LNCaP clone FGC (cell line): ENCODE measurements at regions not wholly inside any gene's neighbourhood (a gene's known extent, or its start where the extent isn't known, plus 50 kb on each side); places are given as distances from the start of the nearest gene placed in this dataset.

ENCODE experiments used
- DNase-seq: peaks from one replicate; pipeline ENCODE4 v3.0.0-alpha.2; 2011; ENCODE audit warnings: low read depth
- H3K4me3 ChIP-seq: 2 replicates; pipeline ENCODE4 v1.5.1; 2011; ENCODE audit warnings: mild to moderate bottlenecking, low read depth, low read length, control low read depth
- TF ChIP-seq, protein P1 (sequence below): IDR thresholded peaks from 2 replicates; pipeline ENCODE4 v1.5.1; 2012; ENCODE audit warnings: mild to moderate bottlenecking; ENCODE audit not compliant: control insufficient read depth, insufficient read depth; ENCODE audit errors: extremely low read depth

DNA sequence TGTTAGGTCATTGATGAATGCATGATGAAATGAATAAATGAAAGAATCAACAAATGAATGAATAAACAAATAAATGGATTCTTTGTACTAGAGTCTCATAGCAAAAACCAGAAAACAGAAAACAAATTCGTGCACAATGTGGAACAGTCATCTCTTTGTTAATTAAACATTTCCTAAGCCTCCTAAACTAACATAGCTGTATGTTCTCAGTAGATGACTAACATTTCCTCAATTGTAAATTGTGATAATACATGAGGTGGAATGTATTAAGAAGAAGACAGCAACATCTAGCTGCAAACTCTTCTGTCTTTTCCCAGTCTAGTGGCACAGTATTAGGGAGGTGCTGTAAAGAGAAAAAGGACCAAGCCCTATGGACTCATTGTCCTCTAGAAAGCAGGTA is 1021.0 kb downstream of the MCTP2 start:
- no peak for DNase-seq
- TF ChIP-seq, protein P1, sequence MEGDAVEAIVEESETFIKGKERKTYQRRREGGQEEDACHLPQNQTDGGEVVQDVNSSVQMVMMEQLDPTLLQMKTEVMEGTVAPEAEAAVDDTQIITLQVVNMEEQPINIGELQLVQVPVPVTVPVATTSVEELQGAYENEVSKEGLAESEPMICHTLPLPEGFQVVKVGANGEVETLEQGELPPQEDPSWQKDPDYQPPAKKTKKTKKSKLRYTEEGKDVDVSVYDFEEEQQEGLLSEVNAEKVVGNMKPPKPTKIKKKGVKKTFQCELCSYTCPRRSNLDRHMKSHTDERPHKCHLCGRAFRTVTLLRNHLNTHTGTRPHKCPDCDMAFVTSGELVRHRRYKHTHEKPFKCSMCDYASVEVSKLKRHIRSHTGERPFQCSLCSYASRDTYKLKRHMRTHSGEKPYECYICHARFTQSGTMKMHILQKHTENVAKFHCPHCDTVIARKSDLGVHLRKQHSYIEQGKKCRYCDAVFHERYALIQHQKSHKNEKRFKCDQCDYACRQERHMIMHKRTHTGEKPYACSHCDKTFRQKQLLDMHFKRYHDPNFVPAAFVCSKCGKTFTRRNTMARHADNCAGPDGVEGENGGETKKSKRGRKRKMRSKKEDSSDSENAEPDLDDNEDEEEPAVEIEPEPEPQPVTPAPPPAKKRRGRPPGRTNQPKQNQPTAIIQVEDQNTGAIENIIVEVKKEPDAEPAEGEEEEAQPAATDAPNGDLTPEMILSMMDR: no peak
- H3K4me3 ChIP-seq: no peak overlapping the region

DNA sequence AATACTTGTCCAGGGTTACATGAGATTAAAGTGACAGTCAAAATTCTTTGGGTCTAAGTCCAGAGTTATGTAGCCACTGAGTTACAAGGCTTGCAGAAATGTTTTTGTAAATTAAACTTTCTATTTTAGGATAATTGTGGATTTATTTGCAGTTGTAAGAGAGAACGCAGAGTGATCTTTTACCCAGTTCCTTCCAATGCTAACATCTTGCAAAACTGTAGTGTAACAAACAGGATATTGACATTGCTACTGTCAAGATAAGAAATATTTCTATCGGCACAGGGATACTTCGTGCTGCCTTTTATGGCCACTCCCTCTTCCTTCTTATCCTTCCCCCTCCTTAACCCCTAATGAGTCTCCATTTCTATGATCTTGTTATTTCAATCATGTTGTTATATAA is 1022.9 kb downstream of the MCTP2 start:
- no peak overlapping the region for H3K4me3 ChIP-seq
- TF ChIP-seq, protein P1: no peak
- DNase-seq: no peak

DNA sequence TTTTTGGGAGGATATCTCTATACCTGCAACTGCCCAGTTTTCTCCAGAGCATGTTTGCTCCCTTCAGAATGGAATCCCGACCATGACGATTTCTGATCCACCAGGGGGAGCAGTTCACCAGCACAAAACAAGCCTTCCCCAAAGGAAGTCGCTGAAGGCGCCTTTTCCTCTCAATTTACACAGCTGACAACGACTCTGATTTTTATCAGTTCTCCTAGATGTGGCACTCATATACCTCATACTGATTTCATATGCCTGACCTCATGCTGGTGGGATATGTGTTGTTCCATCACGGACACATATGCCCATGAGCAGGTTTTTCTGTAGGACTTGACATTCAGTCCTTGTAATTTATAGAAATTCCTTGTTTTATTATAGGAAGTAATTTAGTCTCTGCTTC is 1028.2 kb downstream of the MCTP2 start:
- peak; percentile 60 for DNase-seq
- TF ChIP-seq, protein P1: peak; percentile 83
- H3K4me3 ChIP-seq: no peak overlapping the region

DNA sequence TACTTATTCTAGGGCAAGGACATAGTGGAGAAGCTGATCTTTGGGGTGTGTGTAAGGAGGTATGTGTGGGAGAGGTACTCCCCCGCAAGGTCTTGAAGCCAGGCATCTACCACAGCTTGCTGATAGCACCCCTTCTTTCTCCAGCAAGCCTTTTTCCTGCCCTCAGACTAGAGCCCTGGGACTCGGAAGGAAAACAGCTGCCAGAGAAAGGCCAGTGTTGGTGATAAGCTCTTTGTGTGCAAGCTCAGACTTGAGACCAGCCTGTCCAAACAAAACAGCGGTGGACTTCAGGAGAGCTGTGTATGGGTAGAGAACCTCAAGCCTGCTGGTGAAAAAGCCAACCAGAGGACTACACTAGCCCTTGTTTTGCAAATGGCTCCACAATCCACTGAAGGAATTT is 1028.6 kb downstream of the MCTP2 start:
- TF ChIP-seq, protein P1: no peak
- DNase-seq: no peak
- no peak overlapping the region for H3K4me3 ChIP-seq

DNA sequence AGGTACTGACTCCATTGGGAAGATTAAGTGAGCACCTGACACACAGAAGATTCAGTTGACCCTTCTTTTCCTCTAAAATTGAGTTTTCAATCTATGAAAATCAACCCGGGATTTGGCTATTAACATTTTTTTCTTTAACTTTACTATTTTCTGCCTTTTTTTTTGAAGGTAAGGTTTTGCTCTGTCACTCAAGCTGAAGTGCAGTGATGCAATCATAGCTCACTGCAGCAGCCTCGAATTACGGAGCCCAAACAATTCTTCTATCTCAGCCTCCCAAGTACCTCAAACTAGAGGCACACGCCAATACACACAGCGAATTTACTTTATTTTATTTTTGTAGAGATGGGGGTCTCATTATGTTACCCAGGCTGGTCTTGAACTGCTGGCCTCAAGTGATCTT is 1029.5 kb downstream of the MCTP2 start:
- H3K4me3 ChIP-seq: no peak overlapping the region
- TF ChIP-seq, protein P1: no peak
- no peak for DNase-seq

DNA sequence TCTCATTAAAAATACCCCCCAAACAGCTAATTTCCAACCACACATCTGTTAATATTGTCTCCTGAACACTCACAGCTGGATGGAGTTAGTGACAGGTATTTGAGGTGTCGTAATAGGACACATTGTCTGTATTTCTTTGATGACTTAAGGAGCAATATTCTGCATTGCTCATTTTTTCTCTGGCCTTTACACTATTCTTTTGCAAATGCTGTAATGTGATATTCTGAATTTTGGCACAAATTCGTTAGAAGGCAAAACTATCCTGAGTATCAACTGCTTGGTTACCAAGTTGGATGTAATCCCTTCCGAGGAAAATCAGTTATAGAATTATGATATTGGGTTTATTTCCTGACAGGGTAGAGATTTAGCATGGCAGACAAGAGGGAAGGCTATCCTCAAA is 1030.2 kb downstream of the MCTP2 start:
- no peak for DNase-seq
- no peak overlapping the region for H3K4me3 ChIP-seq
- TF ChIP-seq, protein P1: no peak

DNA sequence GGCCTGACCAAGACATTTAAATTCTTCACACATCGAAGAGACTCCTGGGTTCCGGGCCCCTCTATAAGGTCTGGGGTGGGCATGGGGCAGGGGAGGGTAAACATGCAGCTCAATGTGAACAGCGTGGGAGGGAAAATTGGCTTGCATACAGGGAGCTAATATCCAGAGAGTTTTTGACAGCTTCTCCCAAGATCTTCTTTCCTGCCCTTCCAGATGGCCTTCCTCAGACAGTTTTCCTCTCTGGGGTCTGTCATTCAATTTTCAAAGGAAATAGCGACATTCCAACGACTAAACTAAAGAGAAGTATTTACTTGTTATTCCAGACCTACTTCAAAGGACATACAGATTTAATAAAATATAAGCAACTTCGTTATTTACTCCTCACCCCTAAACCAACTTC is 1030.6 kb downstream of the MCTP2 start:
- no peak for DNase-seq
- no peak overlapping the region for H3K4me3 ChIP-seq
- TF ChIP-seq, protein P1: no peak
